ENCODE measurements at regions not wholly inside any gene's neighbourhood (a gene's known extent, or its start where the extent isn't known, plus 50 kb on each side); places are given as distances from the start of the nearest gene placed in this dataset.

- no peak for TF ChIP-seq POLR2A (IDR thresholded peaks at IDR 0.05; ENCODE audit: low read length)
- no peak for TF ChIP-seq GATA1 (IDR thresholded peaks at IDR 0.05; ENCODE audit: low read depth, low read length)
These were observed 963.6 kb downstream of the BCL11A start for GRCh38 chr2:59589881-59590280.
